GM18870 (cell line): ENCODE measurements at regions not wholly inside any gene's neighbourhood (a gene's known extent, or its start where the extent isn't known, plus 50 kb on each side); places are given as distances from the start of the nearest gene placed in this dataset.
A peak's percentile ranks its signal among the peaks of the same experiment; 100 is the strongest.

ENCODE experiments used
- ATAC-seq: cut with Tn5 transposase; IDR thresholded peaks from one replicate; pipeline ENCODE4 v1.9.1; 2021; ENCODE audit warnings: moderate library complexity; ENCODE audit not compliant: unreplicated experiment

- ATAC-seq = peak; percentile 95
Measured at GRCh38 chr1:79695138-79695537, 688.6 kb upstream of the ADGRL4 start.

- ATAC-seq = peak; percentile 59
Measured at GRCh38 chr1:79694241-79694640, 687.7 kb upstream of the ADGRL4 start.

- ATAC-seq = no peak
Measured at GRCh38 chr1:79693441-79694114, 687.0 kb upstream of the ADGRL4 start.

DNA sequence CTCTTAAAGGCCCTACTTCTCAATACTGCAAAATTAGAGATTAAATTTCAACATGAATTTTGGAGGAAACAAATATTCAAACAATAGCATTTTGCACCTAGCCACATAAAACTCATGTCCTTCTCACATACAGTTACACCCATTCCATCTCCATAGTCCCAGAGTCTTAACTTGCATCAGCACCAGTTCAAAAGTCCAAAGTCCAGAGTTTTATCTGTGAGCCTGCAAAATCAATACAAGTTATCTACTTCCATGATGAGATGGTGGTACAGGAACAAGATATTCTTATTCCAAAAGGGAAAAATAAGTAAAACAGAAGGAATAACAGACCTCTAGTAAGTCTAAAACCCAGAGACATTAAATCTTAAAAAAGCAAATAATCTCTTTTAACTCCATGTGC is 686.0 kb upstream of the ADGRL4 start:
- no peak for ATAC-seq

- ATAC-seq = no peak
Measured at GRCh38 chr1:79688932-79689331, 682.4 kb upstream of the ADGRL4 start.

DNA sequence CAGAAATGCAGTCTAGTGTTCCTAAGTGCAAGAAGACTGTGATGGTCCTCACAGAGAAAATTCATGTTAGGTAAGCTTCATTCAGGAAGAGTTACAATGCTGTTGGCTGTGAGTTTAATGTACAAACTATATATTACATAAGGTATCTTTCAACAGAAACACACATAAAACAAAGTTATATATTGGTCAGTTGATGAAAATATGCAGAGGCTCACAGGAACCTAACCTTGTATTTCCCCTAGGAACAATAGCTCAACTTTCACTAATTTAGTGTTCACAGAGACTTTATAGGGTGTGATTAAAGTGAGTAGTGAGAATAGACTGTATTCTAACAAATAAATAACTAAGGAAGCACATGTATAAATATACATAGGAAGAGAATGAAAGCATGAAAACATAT is 676.9 kb upstream of the ADGRL4 start:
- ATAC-seq = no peak

- ATAC-seq = no peak
Measured at GRCh38 chr1:79682478-79682877, 675.9 kb upstream of the ADGRL4 start.

DNA sequence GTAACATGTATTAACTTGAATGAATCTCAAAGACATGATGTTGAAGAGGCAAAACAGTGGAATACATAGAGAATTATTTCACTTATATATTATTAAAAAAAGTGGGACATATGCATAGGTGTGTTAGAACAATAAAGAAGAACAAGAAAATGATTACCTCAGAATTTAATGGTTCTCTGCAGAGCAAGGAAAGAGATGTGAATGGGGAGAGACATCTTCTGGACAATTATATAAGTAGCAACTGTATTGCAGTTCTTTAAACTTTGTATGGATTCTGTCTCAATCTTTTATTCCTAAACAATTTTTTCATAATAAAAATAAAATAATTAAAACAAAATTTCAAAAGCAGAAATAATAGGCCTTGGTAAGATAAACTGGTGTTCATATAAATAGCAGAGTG is 674.9 kb upstream of the ADGRL4 start:
- no peak for ATAC-seq

DNA sequence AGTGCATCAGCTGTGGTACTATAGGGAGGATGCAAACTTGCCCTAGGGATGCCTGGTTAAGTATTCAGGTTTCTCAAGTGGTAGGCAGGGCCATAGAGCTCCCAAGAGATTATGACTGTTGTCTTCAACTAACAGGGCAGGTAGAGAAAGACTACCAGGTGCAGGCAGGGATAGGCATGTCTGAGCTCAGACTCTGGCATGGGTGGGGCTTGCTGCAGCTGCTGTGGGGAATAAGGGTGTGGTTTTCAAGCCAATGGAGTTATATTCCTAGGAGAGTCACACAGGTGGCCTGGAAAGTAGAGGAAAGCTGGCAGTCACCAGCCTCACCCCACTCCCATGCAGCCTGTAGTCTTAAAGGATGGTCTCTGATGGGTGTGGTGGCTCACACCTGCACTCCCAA is 673.4 kb upstream of the ADGRL4 start:
- ATAC-seq = no peak

GRCh38 chr1:79667848-79668696 is 661.5 kb upstream of the ADGRL4 start:
- peak; percentile 95 for ATAC-seq

DNA sequence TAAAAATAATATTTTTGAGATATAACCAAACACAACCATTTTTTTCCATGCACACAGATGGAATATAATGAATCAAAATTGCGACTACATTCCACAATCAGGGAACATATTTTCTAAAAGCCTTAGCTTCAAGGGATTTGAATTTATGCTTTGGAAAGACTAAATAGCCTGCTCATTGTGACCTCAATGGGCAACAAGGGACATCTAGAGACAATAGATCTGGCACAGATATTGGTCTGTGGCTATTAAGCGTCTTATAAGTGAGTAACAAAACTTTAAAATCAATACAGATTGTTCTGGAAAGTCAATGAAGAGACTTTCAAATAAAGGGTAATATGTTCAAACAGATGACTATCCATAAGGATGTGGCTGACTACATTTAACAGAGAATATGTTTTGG is 660.6 kb upstream of the ADGRL4 start:
- no peak for ATAC-seq

GRCh38 chr1:79663916-79664315 is 657.4 kb upstream of the ADGRL4 start:
- ATAC-seq = no peak

GRCh38 chr1:79662596-79662995 is 656.1 kb upstream of the ADGRL4 start:
- ATAC-seq = no peak

GRCh38 chr1:79660129-79660528 is 653.6 kb upstream of the ADGRL4 start:
- ATAC-seq = peak; percentile 65

GRCh38 chr1:79657951-79658658 is 651.6 kb upstream of the ADGRL4 start:
- ATAC-seq = no peak

DNA sequence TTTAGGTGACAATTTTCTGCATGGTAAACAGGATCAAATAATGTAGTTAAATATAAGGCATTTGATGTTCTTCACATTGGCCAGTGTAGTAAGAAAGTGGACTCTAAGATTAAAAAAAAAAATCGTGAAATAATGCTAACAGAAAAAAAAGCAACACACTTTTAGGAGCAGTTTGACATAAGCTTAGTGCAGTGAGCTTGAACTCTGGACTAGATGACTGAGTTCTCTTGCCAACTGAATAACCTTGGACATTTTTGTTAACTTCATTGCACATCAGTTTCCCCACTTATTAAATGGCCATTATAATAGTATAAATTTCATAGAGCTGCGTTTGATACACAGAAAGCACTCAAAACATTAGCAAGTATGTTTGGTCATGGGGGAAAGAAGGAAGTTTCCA is 649.3 kb upstream of the ADGRL4 start:
- no peak for ATAC-seq

DNA sequence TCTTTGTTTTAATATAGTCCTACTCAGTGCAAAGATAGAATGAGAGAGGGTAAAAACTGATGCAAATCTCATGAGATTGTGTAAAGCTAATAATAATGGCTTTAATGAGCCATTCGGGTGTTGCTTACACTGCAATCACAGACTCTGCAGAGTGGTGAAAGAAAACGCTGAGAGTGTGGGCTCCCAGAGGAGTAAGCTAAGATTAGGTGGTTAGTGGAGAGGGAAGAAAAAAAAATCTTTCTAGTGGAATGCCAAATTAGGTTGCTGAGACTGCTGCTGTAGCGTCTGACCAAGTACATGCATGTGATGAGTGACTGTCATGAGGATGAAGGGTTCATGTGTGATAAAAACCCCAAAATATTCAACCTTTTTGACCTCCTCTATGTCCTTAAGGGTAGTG is 645.9 kb upstream of the ADGRL4 start:
- ATAC-seq = no peak

DNA sequence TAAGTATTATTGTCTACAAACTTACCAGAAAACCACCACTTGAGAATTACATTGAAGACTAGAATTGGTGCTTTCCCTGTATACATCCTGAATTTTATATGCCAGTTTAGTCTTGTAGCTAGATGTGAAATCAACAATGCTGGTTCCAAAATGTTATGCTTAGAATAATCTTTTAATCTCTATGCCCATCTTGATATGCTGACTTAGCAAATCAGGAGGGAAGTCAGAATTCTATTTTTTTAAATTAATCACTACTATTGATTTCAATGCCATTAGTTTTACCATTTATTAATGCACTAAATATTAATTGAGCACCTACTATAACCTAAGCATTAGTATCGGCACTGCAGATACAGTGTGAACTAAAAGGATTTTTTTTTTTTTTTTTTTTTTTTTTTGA is 641.6 kb upstream of the ADGRL4 start:
- no peak for ATAC-seq

DNA sequence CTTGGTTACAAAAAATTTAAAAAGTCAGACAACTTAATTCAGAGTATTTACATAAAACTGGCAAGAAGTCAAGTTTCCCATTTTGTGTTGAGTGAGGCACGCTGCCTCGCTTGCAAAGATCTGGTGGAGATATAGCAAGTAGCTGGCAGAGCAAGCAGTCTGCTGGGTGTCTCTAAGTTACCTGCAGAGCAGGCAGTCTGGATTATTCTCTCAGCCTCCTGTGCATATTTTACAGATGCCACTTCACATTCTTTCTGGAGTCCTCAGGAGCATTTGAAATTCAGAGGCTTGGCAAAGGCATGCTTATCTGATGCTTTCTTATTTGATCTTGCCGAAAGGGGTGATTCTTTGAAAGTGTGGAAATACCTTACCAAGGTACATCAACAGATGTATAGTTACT is 640.4 kb upstream of the ADGRL4 start:
- no peak for ATAC-seq

GRCh38 chr1:79638382-79638781 is 631.9 kb upstream of the ADGRL4 start:
- peak; percentile 98 for ATAC-seq

GRCh38 chr1:79633456-79633855 is 626.9 kb upstream of the ADGRL4 start:
- ATAC-seq = peak; percentile 68

- ATAC-seq = no peak
Measured at GRCh38 chr1:79629414-79629813, 622.9 kb upstream of the ADGRL4 start.
